Neural cell (in vitro differentiated cells): ENCODE measurements at regions not wholly inside any gene's neighbourhood (a gene's known extent, or its start where the extent isn't known, plus 50 kb on each side); places are given as distances from the start of the nearest gene placed in this dataset.

Source experiments
- H2AFZ ChIP-seq: fragments of 200-600, 300-800 bp; sonication (generic), shearing (Covaris generic); 2 replicates; pipeline ENCODE4 v1.6.0; 2014; ENCODE audit warnings: low read depth, mild to moderate bottlenecking, antibody characterized with exemption, low read length, moderate library complexity
- H3F3A ChIP-seq: fragments of 200-600 bp; shearing (Covaris generic); 2 replicates; pipeline ENCODE4 v1.6.1; 2016; ENCODE audit warnings: mild to moderate bottlenecking, moderate library complexity, mixed read lengths, antibody characterized with exemption, low read length; ENCODE audit not compliant: insufficient read depth, poor library complexity, severe bottlenecking
- H3K27ac ChIP-seq: fragments of 200-600, 300-800 bp; sonication (generic), shearing (Covaris generic); 2 replicates; pipeline ENCODE4 v1.5.1; 2014; ENCODE audit warnings: mild to moderate bottlenecking, low read length, moderate library complexity
- H3K27me3 ChIP-seq: fragments of 300-800, 200-600 bp; sonication (generic), shearing (Covaris generic); 2 replicates; pipeline ENCODE4 v1.6.0; 2014; ENCODE audit warnings: mild to moderate bottlenecking, low read depth, low read length, moderate library complexity; ENCODE audit not compliant: insufficient read depth
- H3K36me3 ChIP-seq: fragments of 300-800, 200-600 bp; sonication (generic), shearing (Covaris generic); 2 replicates; pipeline ENCODE4 v1.5.1; 2014; ENCODE audit warnings: mild to moderate bottlenecking, antibody characterized with exemption, low read length, moderate library complexity; ENCODE audit not compliant: insufficient read depth
- H3K4me2 ChIP-seq: fragments of 300-800, 200-600 bp; sonication (generic), shearing (Covaris generic); 2 replicates; pipeline ENCODE4 v1.6.0; 2014; ENCODE audit warnings: mild to moderate bottlenecking, low read length
- H3K4me3 ChIP-seq: fragments of 300-800, 200-600 bp; sonication (generic), shearing (Covaris generic); 2 replicates; pipeline ENCODE4 v1.5.1; 2014; ENCODE audit warnings: mild to moderate bottlenecking, low read length, moderate library complexity
- H3K79me2 ChIP-seq: fragments of 200-600 bp; shearing (Covaris generic); replicated peaks from 2 replicates; pipeline ENCODE4 v1.6.0; 2014; ENCODE audit warnings: mild to moderate bottlenecking, low read length, moderate library complexity; ENCODE audit not compliant: insufficient read depth
- H3K9ac ChIP-seq: fragments of 300-800, 200-600 bp; sonication (generic), shearing (Covaris generic); 2 replicates; pipeline ENCODE4 v1.6.1; 2016; ENCODE audit warnings: mild to moderate bottlenecking, low read length, mixed read lengths
- H3K9me2 ChIP-seq: fragments of 200-600 bp; shearing (Covaris generic); 2 replicates; pipeline ENCODE4 v1.6.1; 2016; ENCODE audit warnings: mild to moderate bottlenecking, low read length, mixed read lengths; ENCODE audit not compliant: insufficient read depth
- H3K9me3 ChIP-seq: fragments of 200-600, 300-800 bp; sonication (generic), shearing (Covaris generic); 2 replicates; pipeline ENCODE4 v1.6.1; 2016; ENCODE audit warnings: mild to moderate bottlenecking, mixed run types, low read length, moderate library complexity, mixed read lengths
- H4K20me1 ChIP-seq: fragments of 200-600 bp; shearing (Covaris generic); 2 replicates; pipeline ENCODE4 v1.6.1; 2016; ENCODE audit warnings: mild to moderate bottlenecking, mixed run types; ENCODE audit not compliant: insufficient read depth
- CTCF ChIP-seq: fragments of 450-650 bp; IDR thresholded peaks from 2 replicates; pipeline ENCODE4 v1.5.1; 2014; ENCODE audit warnings: antibody characterized with exemption, mild to moderate bottlenecking, moderate library complexity; ENCODE audit not compliant: poor library complexity, severe bottlenecking
- EP300 ChIP-seq: fragments of 450-650 bp; conservative IDR thresholded peaks from 2 replicates; pipeline ENCODE4 v1.6.1; 2014; ENCODE audit warnings: antibody characterized with exemption, mild to moderate bottlenecking, moderate library complexity; ENCODE audit not compliant: poor library complexity, severe bottlenecking
- EZH2 ChIP-seq: fragments of 200-600, 300-800 bp; shearing (Covaris generic), sonication (generic); IDR thresholded peaks from 2 replicates; pipeline ENCODE4 v1.6.1; 2014; ENCODE audit warnings: antibody characterized with exemption, low read length, borderline replicate concordance, mild to moderate bottlenecking; ENCODE audit not compliant: insufficient read depth, poor library complexity, severe bottlenecking
- MXI1 ChIP-seq: fragments of 450-650 bp; conservative IDR thresholded peaks from 2 replicates; pipeline ENCODE4 v1.6.1; 2014; ENCODE audit warnings: antibody characterized with exemption, mild to moderate bottlenecking; ENCODE audit not compliant: poor library complexity, severe bottlenecking
- POLR2AphosphoS5 ChIP-seq: IDR thresholded peaks from 2 replicates; pipeline ENCODE4 v1.6.1; 2012
- RAD21 ChIP-seq: fragments of 450-650 bp; conservative IDR thresholded peaks from 2 replicates; pipeline ENCODE4 v1.6.1; 2014; ENCODE audit warnings: antibody characterized with exemption, mild to moderate bottlenecking, moderate library complexity
- SMC3 ChIP-seq: fragments of 450-650 bp; conservative IDR thresholded peaks from 2 replicates; pipeline ENCODE4 v1.6.1; 2014; ENCODE audit warnings: antibody characterized with exemption, mild to moderate bottlenecking, moderate library complexity; ENCODE audit not compliant: poor library complexity
- TAF1 ChIP-seq: IDR thresholded peaks from 2 replicates; pipeline ENCODE4 v1.6.1; 2012; ENCODE audit warnings: low read depth
- TF ChIP-seq, protein P1 (sequence below): IDR thresholded peaks from 2 replicates; pipeline ENCODE4 v1.6.1; 2012; ENCODE audit warnings: borderline replicate concordance

GRCh38 chr7:125025620-125026019, 96.0 kb upstream of the POT1 start:
- no peak overlapping the region for H3K9ac ChIP-seq
- no peak overlapping the region for H3K4me3 ChIP-seq
- H3K9me3 ChIP-seq, result no peaks in the 10 kb centered on the region
- no peak overlapping the region for H3K4me2 ChIP-seq
- no peak overlapping the region for H3K27ac ChIP-seq
- H3F3A ChIP-seq, result no peaks in the 10 kb centered on the region
- H2AFZ ChIP-seq, result no peak overlapping the region
- no peak for TF ChIP-seq EZH2
- no peak for TF ChIP-seq CTCF
- no peak for TF ChIP-seq EP300
- TF ChIP-seq, protein P1, sequence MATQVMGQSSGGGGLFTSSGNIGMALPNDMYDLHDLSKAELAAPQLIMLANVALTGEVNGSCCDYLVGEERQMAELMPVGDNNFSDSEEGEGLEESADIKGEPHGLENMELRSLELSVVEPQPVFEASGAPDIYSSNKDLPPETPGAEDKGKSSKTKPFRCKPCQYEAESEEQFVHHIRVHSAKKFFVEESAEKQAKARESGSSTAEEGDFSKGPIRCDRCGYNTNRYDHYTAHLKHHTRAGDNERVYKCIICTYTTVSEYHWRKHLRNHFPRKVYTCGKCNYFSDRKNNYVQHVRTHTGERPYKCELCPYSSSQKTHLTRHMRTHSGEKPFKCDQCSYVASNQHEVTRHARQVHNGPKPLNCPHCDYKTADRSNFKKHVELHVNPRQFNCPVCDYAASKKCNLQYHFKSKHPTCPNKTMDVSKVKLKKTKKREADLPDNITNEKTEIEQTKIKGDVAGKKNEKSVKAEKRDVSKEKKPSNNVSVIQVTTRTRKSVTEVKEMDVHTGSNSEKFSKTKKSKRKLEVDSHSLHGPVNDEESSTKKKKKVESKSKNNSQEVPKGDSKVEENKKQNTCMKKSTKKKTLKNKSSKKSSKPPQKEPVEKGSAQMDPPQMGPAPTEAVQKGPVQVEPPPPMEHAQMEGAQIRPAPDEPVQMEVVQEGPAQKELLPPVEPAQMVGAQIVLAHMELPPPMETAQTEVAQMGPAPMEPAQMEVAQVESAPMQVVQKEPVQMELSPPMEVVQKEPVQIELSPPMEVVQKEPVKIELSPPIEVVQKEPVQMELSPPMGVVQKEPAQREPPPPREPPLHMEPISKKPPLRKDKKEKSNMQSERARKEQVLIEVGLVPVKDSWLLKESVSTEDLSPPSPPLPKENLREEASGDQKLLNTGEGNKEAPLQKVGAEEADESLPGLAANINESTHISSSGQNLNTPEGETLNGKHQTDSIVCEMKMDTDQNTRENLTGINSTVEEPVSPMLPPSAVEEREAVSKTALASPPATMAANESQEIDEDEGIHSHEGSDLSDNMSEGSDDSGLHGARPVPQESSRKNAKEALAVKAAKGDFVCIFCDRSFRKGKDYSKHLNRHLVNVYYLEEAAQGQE, result no peak
- no peak for TF ChIP-seq RAD21
- TF ChIP-seq TAF1, result no peak
- TF ChIP-seq MXI1, result no peak
- TF ChIP-seq POLR2AphosphoS5, result no peak
- no peak for TF ChIP-seq SMC3
- no peaks in the 10 kb centered on the region for H3K27me3 ChIP-seq
- H4K20me1 ChIP-seq, result no peaks in the 10 kb centered on the region
- no peaks in the 10 kb centered on the region for H3K79me2 ChIP-seq
- no peaks in the 10 kb centered on the region for H3K36me3 ChIP-seq
- no peaks in the 10 kb centered on the region for H3K9me2 ChIP-seq

DNA sequence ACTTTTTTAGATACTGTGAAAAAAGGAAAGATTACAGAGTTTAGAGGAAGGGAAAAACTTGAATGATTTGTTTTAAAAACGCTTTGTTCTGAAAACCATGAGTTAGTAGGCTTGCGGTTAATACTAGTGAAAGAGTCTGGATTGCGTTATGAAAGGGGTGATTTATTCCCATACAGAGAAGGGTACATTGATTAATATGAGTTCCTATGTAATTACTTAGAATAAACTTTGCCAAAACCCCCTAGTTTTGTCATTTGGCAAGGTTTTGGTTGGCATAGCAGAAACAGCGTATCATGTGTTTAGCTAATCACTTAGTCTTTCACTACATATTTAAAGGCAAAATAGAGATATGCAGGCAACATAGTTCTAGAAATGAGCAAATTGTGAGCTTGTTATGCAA, 91.2 kb upstream of the POT1 start:
- H3K9me3 ChIP-seq, result no peaks in the 10 kb centered on the region
- H2AFZ ChIP-seq, result no peak overlapping the region
- no peak overlapping the region for H3K4me2 ChIP-seq
- H3K79me2 ChIP-seq, result no peaks in the 10 kb centered on the region
- H3K4me3 ChIP-seq, result no peak overlapping the region
- no peaks in the 10 kb centered on the region for H4K20me1 ChIP-seq
- no peaks in the 10 kb centered on the region for H3K36me3 ChIP-seq
- no peaks in the 10 kb centered on the region for H3K27me3 ChIP-seq
- H3K27ac ChIP-seq, result no peak overlapping the region
- no peak overlapping the region for H3K9ac ChIP-seq
- no peaks in the 10 kb centered on the region for H3K9me2 ChIP-seq
- TF ChIP-seq TAF1, result no peak
- no peak for TF ChIP-seq MXI1
- no peak for TF ChIP-seq EP300
- no peaks in the 10 kb centered on the region for H3F3A ChIP-seq

DNA sequence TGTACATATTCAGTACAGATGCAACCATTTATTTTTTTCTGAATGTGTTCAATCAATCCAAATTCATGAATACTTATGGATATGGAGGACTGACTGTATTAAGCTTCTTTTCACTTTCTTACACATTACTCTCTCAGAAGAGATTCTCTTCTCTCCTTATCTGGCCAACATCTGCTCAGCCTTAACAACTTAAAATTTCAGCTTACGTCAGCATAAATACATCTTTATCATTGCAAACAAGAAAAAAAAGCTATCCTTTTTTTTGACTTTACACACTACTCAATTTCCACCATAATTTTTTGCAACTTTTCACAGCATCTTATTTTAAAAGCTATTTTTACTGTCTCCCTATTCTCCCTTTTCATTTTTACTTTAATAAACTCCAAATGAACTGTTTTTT, 80.9 kb upstream of the POT1 start:
- no peaks in the 10 kb centered on the region for H3F3A ChIP-seq
- no peaks in the 10 kb centered on the region for H3K36me3 ChIP-seq

More for the DNA sequence above, 80.9 kb upstream of the POT1 start:
- Histone ChIP-seq H3K27me3 (no peaks in the 10 kb centered on the region), H3K9ac (no peak overlapping the region), H3K9me2 (no peaks in the 10 kb centered on the region), H2AFZ (no peak overlapping the region), H3K4me3 (no peak overlapping the region), H3K79me2 (no peaks in the 10 kb centered on the region), H3K27ac (no peak overlapping the region), H3K9me3 (no peaks in the 10 kb centered on the region), H4K20me1 (no peaks in the 10 kb centered on the region), H3K4me2 (no peak overlapping the region)
- no peak for TF ChIP-seq TAF1
- no peak for TF ChIP-seq CTCF
- TF ChIP-seq, protein P1, result no peak
- TF ChIP-seq EZH2, result no peak
- no peak for TF ChIP-seq MXI1
- TF ChIP-seq POLR2AphosphoS5, result no peak
- no peak for TF ChIP-seq RAD21
- TF ChIP-seq SMC3, result no peak
- no peak for TF ChIP-seq EP300
